H9 (cell line): ENCODE measurements at regions not wholly inside any gene's neighbourhood (a gene's known extent, or its start where the extent isn't known, plus 50 kb on each side); places are given as distances from the start of the nearest gene placed in this dataset.
A peak's percentile ranks its signal among the peaks of the same experiment; 100 is the strongest.

Experiments
- DNase-seq: peaks from one replicate; pipeline ENCODE4 v3.0.0-alpha.2; 2017
- H2AFZ ChIP-seq: one replicate; pipeline ENCODE4 v1.6.1; 2013; ENCODE audit warnings: mild to moderate bottlenecking, low read length, control low read depth, moderate library complexity
- H2AK5ac ChIP-seq: 2 replicates; pipeline ENCODE4 v1.6.1; 2013; ENCODE audit warnings: low read length, control low read depth, mixed read lengths; ENCODE audit not compliant: insufficient read length
- H2BK120ac ChIP-seq: one replicate; pipeline ENCODE4 v1.6.1; 2013; ENCODE audit warnings: low read depth, mild to moderate bottlenecking, low read length, control low read depth, inconsistent platforms; ENCODE audit not compliant: poor library complexity, severe bottlenecking
- H2BK12ac ChIP-seq: 2 replicates; pipeline ENCODE4 v1.6.1; 2013; ENCODE audit warnings: low read length, control low read depth, mixed read lengths, low read depth; ENCODE audit not compliant: insufficient read length
- H2BK15ac ChIP-seq: 2 replicates; pipeline ENCODE4 v1.6.1; 2013; ENCODE audit warnings: low read depth, low read length, control low read depth
- H2BK20ac ChIP-seq: one replicate; pipeline ENCODE4 v1.6.1; 2013; ENCODE audit warnings: low read depth, mild to moderate bottlenecking, low read length, control low read depth, inconsistent platforms; ENCODE audit not compliant: poor library complexity, severe bottlenecking
- H2BK5ac ChIP-seq: 2 replicates; pipeline ENCODE4 v1.6.1; 2013; ENCODE audit warnings: low read length, control low read depth, mixed read lengths; ENCODE audit not compliant: insufficient read length
- H3K14ac ChIP-seq: 2 replicates; pipeline ENCODE4 v1.6.1; 2013; ENCODE audit warnings: low read length, control low read depth; ENCODE audit not compliant: insufficient read depth
- H3K18ac ChIP-seq: 2 replicates; pipeline ENCODE4 v1.6.1; 2013; ENCODE audit warnings: low read depth, mild to moderate bottlenecking, mixed read lengths, low read length, control low read depth; ENCODE audit not compliant: insufficient read length
- H3K23ac ChIP-seq: 2 replicates; pipeline ENCODE4 v1.6.1; 2013; ENCODE audit warnings: low read length, control low read depth, mixed read lengths, low read depth; ENCODE audit not compliant: insufficient read length
- H3K23me2 ChIP-seq: 2 replicates; pipeline ENCODE4 v1.6.1; 2013; ENCODE audit warnings: low read depth, mild to moderate bottlenecking, mixed read lengths, low read length, control low read depth; ENCODE audit not compliant: insufficient read length, poor library complexity, severe bottlenecking
- H3K27ac ChIP-seq: 2 replicates; pipeline ENCODE4 v1.5.1; 2013; ENCODE audit warnings: low read length, control low read depth, mixed read lengths, low read depth; ENCODE audit not compliant: insufficient read length
- H3K27me3 ChIP-seq: 2 replicates; pipeline ENCODE4 v1.6.1; 2013; ENCODE audit warnings: low read length, control low read depth, inconsistent platforms; ENCODE audit not compliant: insufficient read depth
- H3K4ac ChIP-seq: 2 replicates; pipeline ENCODE4 v1.6.1; 2013; ENCODE audit warnings: low read depth, mild to moderate bottlenecking, control low read depth, inconsistent platforms, low read length, moderate library complexity
- H3K4me1 ChIP-seq: 2 replicates; pipeline ENCODE4 v1.6.1; 2013; ENCODE audit warnings: low read length, control low read depth, inconsistent platforms; ENCODE audit not compliant: insufficient read depth
- H3K4me2 ChIP-seq: 2 replicates; pipeline ENCODE4 v1.6.1; 2013; ENCODE audit warnings: low read length, control low read depth, mixed read lengths; ENCODE audit not compliant: insufficient read length, insufficient read depth
- H3K56ac ChIP-seq: 2 replicates; pipeline ENCODE4 v1.6.1; 2013; ENCODE audit warnings: low read depth, mild to moderate bottlenecking, mixed read lengths, low read length, control low read depth; ENCODE audit not compliant: insufficient read length
- H3K79me1 ChIP-seq: 2 replicates; pipeline ENCODE4 v1.6.1; 2013; ENCODE audit warnings: low read depth, mild to moderate bottlenecking, moderate library complexity, low read length, control low read depth, inconsistent platforms; ENCODE audit not compliant: insufficient read depth, poor library complexity, severe bottlenecking
- H3K79me2 ChIP-seq: 2 replicates; pipeline ENCODE4 v1.6.1; 2013; ENCODE audit warnings: low read length, control low read depth, inconsistent platforms; ENCODE audit not compliant: insufficient read depth
- H3K9ac ChIP-seq: 2 replicates; pipeline ENCODE4 v1.6.1; 2013; ENCODE audit warnings: low read length, control low read depth, mixed read lengths; ENCODE audit not compliant: insufficient read length; ENCODE audit errors: extremely low read depth
- H3K9me3 ChIP-seq: one replicate; pipeline ENCODE4 v1.6.1; 2013; ENCODE audit warnings: low read depth, low read length, inconsistent platforms; ENCODE audit not compliant: control insufficient read depth
- H3T11ph ChIP-seq: one replicate; pipeline ENCODE4 v1.6.1; 2013; ENCODE audit warnings: mild to moderate bottlenecking, low read length, control low read depth, inconsistent platforms
- H4K20me1 ChIP-seq: one replicate; pipeline ENCODE4 v1.6.1; 2013; ENCODE audit not compliant: control insufficient read depth, insufficient read length, insufficient read depth
- H4K5ac ChIP-seq: 2 replicates; pipeline ENCODE4 v1.6.1; 2013; ENCODE audit warnings: low read depth, mild to moderate bottlenecking, mixed read lengths, low read length, control low read depth; ENCODE audit not compliant: insufficient read length
- H4K8ac ChIP-seq: replicated peaks from 2 replicates; pipeline ENCODE4 v1.6.1; 2013; ENCODE audit warnings: low read length, control low read depth, mixed read lengths, low read depth; ENCODE audit not compliant: insufficient read length
- H4K91ac ChIP-seq: 2 replicates; pipeline ENCODE4 v1.6.1; 2013; ENCODE audit warnings: low read depth, mild to moderate bottlenecking, moderate library complexity, mixed read lengths, low read length, control low read depth; ENCODE audit not compliant: insufficient read length
- H3K27ac Mint-ChIP-seq, 3 experiments: 2 replicates in 2 of 3; 3 replicates in 1 of 3; pipeline ENCODE4 v1.8.0; 2020 to 2021; ENCODE audit warnings: mixed read lengths in 3 of 3, mild to moderate bottlenecking in 1 of 3, moderate library complexity in 1 of 3
- H3K27me3 Mint-ChIP-seq: 2 replicates; pipeline ENCODE4 v1.8.0; 2021; ENCODE audit warnings: low read depth, mild to moderate bottlenecking, moderate library complexity, mixed read lengths
- H3K36me3 Mint-ChIP-seq, 3 experiments: 2 replicates in 2 of 3; 3 replicates in 1 of 3; pipeline ENCODE4 v1.8.0; 2020 to 2021; ENCODE audit warnings: low read depth in 3 of 3, mixed read lengths in 3 of 3; ENCODE audit not compliant: insufficient read depth in 1 of 3
- H3K4me1 Mint-ChIP-seq, 2 experiments: 2 replicates each; pipeline ENCODE4 v1.8.0; 2020; ENCODE audit warnings: mixed read lengths in 2 of 2
- H3K4me3 Mint-ChIP-seq, 2 experiments: 2 replicates in 1 of 2; 3 replicates in 1 of 2; pipeline ENCODE4 v1.8.0; 2020 to 2021; ENCODE audit warnings: mild to moderate bottlenecking in 2 of 2, mixed read lengths in 2 of 2, moderate library complexity in 1 of 2
- H3K9me3 Mint-ChIP-seq, 2 experiments: 2 replicates in 1 of 2; 3 replicates in 1 of 2; pipeline ENCODE4 v1.8.0; 2020; ENCODE audit warnings: mild to moderate bottlenecking in 2 of 2, mixed read lengths in 2 of 2, moderate library complexity in 1 of 2
- WGBS: extraction: QIAGEN DNeasy Blood & Tissue Kit; methylation state at CpG from one replicate; pipeline ENCODE4 v1.1.7; 2013; ENCODE audit warnings: missing lambda C conversion rate, low lambda C conversion rate, mixed read lengths; ENCODE audit not compliant: insufficient read length; ENCODE audit errors: extremely low coverage; 5-methylcytosine and 5-hydroxymethylcytosine counted together
- TF ChIP-seq, protein P1 (sequence below): fragments of 200-600 bp; sonication (generic); conservative IDR thresholded peaks from 3 replicates; pipeline ENCODE4 v1.8.0; 2021; ENCODE audit warnings: antibody characterized with exemption, mild to moderate bottlenecking

DNA sequence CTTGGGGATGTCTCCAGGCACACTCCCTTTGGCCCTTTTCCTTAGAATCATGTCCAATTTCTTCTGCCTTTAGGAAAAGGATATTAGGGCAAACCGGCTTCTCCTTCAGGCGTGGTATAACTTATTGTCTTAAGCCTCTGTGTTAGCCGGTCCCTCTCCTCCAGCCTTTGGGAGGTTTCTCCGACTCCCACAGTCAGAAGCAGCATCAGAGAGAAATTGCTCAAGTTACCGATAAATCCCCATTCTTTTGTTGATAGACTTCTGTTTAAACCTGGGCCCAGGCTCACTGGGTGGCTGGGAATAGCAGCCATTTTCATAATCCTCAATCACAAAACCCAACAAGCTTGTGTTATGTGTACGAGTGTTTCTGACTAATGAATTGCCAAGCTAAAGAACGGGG is 85.4 kb upstream of the KAZN start:
- TF ChIP-seq, protein P1, sequence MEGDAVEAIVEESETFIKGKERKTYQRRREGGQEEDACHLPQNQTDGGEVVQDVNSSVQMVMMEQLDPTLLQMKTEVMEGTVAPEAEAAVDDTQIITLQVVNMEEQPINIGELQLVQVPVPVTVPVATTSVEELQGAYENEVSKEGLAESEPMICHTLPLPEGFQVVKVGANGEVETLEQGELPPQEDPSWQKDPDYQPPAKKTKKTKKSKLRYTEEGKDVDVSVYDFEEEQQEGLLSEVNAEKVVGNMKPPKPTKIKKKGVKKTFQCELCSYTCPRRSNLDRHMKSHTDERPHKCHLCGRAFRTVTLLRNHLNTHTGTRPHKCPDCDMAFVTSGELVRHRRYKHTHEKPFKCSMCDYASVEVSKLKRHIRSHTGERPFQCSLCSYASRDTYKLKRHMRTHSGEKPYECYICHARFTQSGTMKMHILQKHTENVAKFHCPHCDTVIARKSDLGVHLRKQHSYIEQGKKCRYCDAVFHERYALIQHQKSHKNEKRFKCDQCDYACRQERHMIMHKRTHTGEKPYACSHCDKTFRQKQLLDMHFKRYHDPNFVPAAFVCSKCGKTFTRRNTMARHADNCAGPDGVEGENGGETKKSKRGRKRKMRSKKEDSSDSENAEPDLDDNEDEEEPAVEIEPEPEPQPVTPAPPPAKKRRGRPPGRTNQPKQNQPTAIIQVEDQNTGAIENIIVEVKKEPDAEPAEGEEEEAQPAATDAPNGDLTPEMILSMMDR = no peak
- H3K27ac ChIP-seq = no peak overlapping the region
- H3K4me1 ChIP-seq = no peaks in the 10 kb centered on the region
- no peaks in the 10 kb centered on the region for H3K23me2 ChIP-seq
- no CpG with 5 or more reads among the region's 7 CpGs for WGBS
- H3T11ph ChIP-seq = no peak overlapping the region
- H4K8ac ChIP-seq = no peak overlapping the region
- no peaks in the 10 kb centered on the region for H3K79me2 ChIP-seq
- H3K4ac ChIP-seq = no peak overlapping the region
- H3K9me3 ChIP-seq = no peaks in the 10 kb centered on the region
- no peak overlapping the region for H2BK20ac ChIP-seq
- no peaks in the 10 kb centered on the region for H4K20me1 ChIP-seq
- peaks cover 32 to 37% of the 10 kb centered on the region in 2 experiments for H3K4me1 Mint-ChIP-seq
- H3K4me3 Mint-ChIP-seq = no peak overlapping the region; a peak in 1 of 5 replicates
- no peak overlapping the region for H2BK15ac ChIP-seq
- H3K27me3 ChIP-seq = no peaks in the 10 kb centered on the region
- H4K5ac ChIP-seq = no peak overlapping the region
- no peak for DNase-seq
- H2BK5ac ChIP-seq = no peak overlapping the region
- H3K23ac ChIP-seq = no peak overlapping the region
- no peak overlapping the region for H3K4me2 ChIP-seq
- H2AK5ac ChIP-seq = no peak overlapping the region
- peak overlapping the region in 1 of 3 experiments; percentile 53; a peak in 3 of 7 replicates for H3K27ac Mint-ChIP-seq
- H2BK12ac ChIP-seq = no peak overlapping the region
- H3K27me3 Mint-ChIP-seq = peaks cover 8% of the 10 kb centered on the region
- H2AFZ ChIP-seq = no peak overlapping the region
- no peak overlapping the region for H4K91ac ChIP-seq
- no peaks in the 10 kb centered on the region for H3K36me3 Mint-ChIP-seq
- H3K79me1 ChIP-seq = no peaks in the 10 kb centered on the region
- no peak overlapping the region for H3K56ac ChIP-seq
- no peak overlapping the region for H2BK120ac ChIP-seq
- H3K14ac ChIP-seq = no peak overlapping the region
- no peak overlapping the region for H3K18ac ChIP-seq
- H3K9me3 Mint-ChIP-seq = no peaks in the 10 kb centered on the region; a peak in 1 of 5 replicates
- H3K9ac ChIP-seq = no peak overlapping the region
